ENCODE measurements at regions not wholly inside any gene's neighbourhood (a gene's known extent, or its start where the extent isn't known, plus 50 kb on each side); places are given as distances from the start of the nearest gene placed in this dataset.

DNA sequence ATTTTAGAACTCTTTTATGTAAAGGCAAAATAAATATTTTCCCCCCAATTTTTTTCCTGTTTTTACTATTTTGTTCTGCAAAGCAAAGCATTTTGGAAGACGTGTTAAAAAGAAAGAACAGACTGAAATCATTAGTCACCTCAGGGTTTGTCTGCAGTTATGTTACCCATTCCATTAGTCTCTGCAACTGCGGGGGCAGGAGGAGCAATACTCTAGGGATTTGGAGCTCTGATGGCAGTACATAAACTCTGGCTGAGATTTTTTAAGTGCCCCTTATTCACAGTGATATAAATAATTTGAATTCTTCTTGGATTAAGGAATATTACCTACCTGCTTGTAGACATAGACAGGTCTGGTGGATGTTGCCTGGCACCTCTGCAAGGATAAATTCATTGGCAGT lies 88.0 kb upstream of the CELF4 start:
- TF ChIP-seq EZH2 (IDR thresholded peaks at IDR 0.05; ENCODE audit: low read depth, low read length, severe bottlenecking): no peak
- no peak for TF ChIP-seq SIX5 (IDR thresholded peaks at IDR 0.05; ENCODE audit: low read depth, low read length)

All from H1 (cell line).